BJ (cell line): ENCODE measurements at regions not wholly inside any gene's neighbourhood (a gene's known extent, or its start where the extent isn't known, plus 50 kb on each side); places are given as distances from the start of the nearest gene placed in this dataset.
"Not testable (repeated sequence)": the region's sequence is repeated elsewhere in the genome, so short reads cannot be mapped to it uniquely, and the experiment has no call there.

Experiments
- CTCF ChIA-PET: fragments of 350-600 bp; formaldehyde crosslinking; extraction: SDS; loops from one replicate; lab custom pipeline; 2021; ENCODE audit warnings: antibody characterized with exemption, inconsistent platforms; lab: Yijun Ruan, JAX
- POLR2A ChIA-PET: fragments of 300-600 bp; sonication (Branson Sonifier 250); formaldehyde crosslinking; extraction: SDS; loops from one replicate; lab custom pipeline; 2021; ENCODE audit warnings: antibody characterized with exemption; lab: Charles Lee
- DNase-seq: peaks from one replicate; pipeline ENCODE4 v3.0.0-alpha.2; 2011; ENCODE audit warnings: low read depth
- H3K27me3 ChIP-seq: 2 replicates; pipeline ENCODE4 v1.6.0; 2011; ENCODE audit warnings: low read length; ENCODE audit not compliant: control insufficient read depth, insufficient read depth
- H3K36me3 ChIP-seq: 2 replicates; pipeline ENCODE4 v1.5.1; 2011; ENCODE audit warnings: low read length; ENCODE audit not compliant: control insufficient read depth, insufficient read depth
- H3K4me3 ChIP-seq: 2 replicates; pipeline ENCODE4 v1.5.1; 2011; ENCODE audit warnings: low read depth, mild to moderate bottlenecking, control low read depth, low read length
- TF ChIP-seq, protein P1 (sequence below): IDR thresholded peaks from 2 replicates; pipeline ENCODE4 v1.5.1; 2011; ENCODE audit warnings: low read depth, mild to moderate bottlenecking, control low read depth, inconsistent platforms, low read length, moderate library complexity; ENCODE audit not compliant: insufficient read depth

DNA sequence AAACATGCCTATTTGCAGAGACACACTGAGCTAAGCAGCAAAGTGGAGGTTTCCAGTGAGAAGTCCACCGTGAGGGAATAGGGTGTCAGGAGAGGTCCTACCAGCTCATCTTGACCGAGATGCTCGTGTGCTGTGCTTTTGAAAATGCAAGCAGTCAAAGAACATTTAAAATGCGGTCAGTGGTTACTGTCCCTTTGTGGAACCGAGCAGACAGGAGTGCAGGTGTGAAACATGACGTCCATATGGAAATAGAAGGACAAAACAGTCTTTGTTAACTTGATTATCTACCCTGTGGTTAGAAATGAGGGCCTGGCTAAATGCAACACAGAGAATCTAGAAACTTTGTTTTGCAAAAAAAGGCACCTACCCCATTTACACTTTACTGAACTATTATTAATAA is 473.3 kb downstream of the SPATA31A6 start:
- H3K36me3 ChIP-seq, H3K4me3 ChIP-seq, POLR2A ChIA-PET, DNase-seq, CTCF ChIA-PET, H3K27me3 ChIP-seq: not testable (repeated sequence)

DNA sequence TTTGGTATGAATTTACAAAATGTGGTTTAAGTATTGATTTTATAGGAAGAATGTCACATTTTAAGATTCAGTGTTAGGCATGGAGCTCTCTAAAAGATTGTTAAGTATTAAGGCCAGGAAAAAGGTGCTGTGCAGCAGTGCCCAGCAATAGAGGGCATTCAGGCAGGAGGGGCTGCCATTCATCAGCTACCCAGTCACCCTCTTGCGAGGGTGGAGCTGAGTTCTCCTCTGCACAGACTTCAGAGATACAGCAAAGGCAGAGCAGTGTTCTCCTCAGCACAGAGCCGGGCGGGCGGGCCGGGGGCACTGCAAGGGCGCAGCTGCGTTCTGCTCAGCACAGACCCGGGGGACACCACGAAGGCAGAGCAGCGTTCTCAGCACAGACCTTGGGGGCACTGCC is 474.0 kb downstream of the SPATA31A6 start:
- H3K27me3 ChIP-seq, H3K4me3 ChIP-seq, POLR2A ChIA-PET, DNase-seq, H3K36me3 ChIP-seq, CTCF ChIA-PET: not testable (repeated sequence)

DNA sequence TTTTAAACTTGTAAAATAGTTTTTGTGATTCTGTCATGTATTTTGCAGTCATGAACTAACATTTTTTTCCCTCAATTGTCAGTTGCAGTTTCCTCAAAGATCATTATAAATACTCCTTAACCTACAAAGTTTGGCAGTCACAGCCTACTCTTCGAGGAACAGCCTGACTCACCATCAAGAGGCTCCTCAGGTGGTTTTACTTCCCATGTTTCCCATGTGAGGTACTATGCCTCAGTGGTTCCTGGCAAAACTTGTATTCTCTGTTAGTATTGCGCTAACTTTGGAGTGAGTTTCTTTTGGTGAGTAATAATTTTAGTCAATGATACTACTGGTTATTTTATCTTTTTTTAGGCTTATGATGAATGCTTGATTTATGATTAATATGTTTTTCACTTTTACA is 513.7 kb downstream of the SPATA31A6 start:
- DNase-seq, H3K36me3 ChIP-seq, POLR2A ChIA-PET, H3K27me3 ChIP-seq, H3K4me3 ChIP-seq, CTCF ChIA-PET: not testable (repeated sequence)

DNA sequence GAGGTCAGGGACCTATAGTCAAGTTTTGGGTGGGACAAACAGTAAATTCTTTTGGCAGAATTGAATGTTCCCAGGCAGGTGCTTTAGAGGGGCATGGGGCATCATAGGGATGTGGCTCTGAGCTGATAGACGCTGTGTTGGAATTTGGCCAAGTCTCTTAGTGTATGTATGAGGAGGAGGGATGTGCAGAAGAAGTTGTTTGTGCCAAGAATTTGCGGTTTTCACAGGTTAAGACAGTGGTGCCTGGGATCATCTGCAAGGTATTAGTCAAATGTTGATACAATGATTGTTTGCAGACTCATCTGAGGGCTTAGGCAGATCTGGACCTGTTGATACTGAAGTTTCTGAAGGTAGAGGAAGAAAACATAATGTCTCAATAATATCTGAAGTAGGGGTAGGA is 519.4 kb downstream of the SPATA31A6 start:
- CTCF ChIA-PET, H3K27me3 ChIP-seq, DNase-seq, H3K4me3 ChIP-seq, POLR2A ChIA-PET, H3K36me3 ChIP-seq: not testable (repeated sequence)

DNA sequence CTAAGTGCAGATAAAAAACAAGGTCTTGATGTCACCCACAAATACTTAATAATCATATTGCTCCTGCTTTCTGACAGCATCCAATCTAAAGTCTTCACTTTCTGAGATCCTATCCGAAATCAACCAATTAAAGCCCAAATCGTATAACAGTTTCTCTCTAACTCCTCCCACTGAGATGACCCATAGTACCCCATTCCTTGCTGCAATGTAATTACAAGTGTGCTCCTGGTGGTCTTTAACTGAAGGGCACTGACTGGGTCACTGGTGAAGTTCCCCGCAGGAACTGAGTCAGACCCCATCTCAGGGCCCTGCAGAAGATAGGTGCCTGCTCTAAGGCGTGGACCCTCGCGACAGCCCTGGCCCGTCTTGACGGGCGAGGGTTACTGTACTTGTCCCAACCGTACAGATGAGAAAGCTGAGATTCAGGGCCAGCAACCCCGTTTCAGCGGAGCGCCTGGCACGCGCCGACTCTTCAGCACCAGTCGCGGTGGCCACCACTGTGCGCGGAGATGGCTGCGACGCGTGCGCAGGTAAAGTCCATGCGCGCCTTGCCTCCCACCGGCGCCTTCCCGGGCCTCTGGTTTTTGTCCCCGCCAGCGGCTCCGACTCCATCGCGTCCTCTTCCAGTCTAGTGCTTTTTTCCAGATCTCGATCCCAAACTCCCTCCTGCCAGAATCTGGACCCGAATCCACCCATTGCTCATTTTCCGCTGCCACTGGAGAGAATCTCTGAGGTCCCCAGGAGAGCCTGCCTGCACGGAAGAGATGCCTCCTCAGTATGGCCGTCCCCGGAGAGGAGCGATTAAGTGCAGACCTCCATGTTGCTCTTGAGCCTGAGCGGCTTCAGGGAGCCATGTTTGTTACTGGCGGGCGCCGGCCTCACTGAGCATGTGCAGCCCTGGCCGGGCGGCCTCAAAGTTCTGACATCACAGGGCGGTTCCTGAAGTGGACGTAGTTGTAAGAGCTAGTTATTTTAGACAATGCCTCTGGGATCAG is 541.7 kb downstream of the SPATA31A6 start:
- POLR2A ChIA-PET, H3K4me3 ChIP-seq, H3K27me3 ChIP-seq, H3K36me3 ChIP-seq, DNase-seq, CTCF ChIA-PET: not testable (repeated sequence)

DNA sequence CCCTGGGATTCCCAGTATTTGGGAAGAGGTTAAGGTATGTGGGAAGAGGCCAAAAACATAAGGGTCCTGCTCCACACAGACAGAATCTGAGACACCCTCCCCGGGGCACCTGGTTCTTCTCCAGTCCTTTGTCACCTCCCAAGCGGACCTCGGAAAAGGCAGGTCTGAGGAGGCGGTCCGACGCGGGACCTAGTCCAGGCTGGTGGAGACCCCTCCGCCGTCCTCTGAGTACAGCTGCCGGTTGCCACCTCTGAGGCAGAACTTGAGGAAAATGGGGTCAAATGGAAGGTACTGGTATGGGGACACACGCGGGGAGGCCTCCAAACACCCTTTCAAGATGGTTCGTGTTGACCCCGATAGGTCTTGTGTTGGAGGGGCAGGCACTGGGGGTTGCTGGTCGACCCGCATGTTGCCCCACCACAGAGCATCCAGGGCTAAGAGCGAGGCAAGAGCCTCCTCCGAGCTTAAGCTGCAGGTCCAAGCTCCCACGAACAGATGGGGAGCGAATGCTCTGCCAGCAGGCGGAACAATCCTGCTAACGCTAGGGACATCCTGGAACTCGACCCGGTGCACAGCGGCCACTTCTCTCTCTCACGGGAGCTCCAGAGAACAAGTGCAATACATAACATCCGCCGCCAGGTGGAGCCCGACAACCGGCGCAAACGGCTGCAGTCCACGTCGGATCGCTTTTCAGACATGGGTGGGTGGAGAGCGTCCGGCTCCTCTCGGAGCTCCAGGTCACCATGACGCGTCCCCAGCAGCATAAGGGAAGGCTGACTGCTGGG is 559.8 kb downstream of the SPATA31A6 start:
- H3K4me3 ChIP-seq, H3K36me3 ChIP-seq, H3K27me3 ChIP-seq, POLR2A ChIA-PET: not testable (repeated sequence)
- peak; percentile 0 for DNase-seq
- TF ChIP-seq, protein P1, sequence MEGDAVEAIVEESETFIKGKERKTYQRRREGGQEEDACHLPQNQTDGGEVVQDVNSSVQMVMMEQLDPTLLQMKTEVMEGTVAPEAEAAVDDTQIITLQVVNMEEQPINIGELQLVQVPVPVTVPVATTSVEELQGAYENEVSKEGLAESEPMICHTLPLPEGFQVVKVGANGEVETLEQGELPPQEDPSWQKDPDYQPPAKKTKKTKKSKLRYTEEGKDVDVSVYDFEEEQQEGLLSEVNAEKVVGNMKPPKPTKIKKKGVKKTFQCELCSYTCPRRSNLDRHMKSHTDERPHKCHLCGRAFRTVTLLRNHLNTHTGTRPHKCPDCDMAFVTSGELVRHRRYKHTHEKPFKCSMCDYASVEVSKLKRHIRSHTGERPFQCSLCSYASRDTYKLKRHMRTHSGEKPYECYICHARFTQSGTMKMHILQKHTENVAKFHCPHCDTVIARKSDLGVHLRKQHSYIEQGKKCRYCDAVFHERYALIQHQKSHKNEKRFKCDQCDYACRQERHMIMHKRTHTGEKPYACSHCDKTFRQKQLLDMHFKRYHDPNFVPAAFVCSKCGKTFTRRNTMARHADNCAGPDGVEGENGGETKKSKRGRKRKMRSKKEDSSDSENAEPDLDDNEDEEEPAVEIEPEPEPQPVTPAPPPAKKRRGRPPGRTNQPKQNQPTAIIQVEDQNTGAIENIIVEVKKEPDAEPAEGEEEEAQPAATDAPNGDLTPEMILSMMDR = peak; percentile 78
- CTCF ChIA-PET = interaction anchor here (1.5 kb wide), 1 partner anchor 10 kb away, joined by 4 read pairs; no protein-coding TSS in a partner anchor

DNA sequence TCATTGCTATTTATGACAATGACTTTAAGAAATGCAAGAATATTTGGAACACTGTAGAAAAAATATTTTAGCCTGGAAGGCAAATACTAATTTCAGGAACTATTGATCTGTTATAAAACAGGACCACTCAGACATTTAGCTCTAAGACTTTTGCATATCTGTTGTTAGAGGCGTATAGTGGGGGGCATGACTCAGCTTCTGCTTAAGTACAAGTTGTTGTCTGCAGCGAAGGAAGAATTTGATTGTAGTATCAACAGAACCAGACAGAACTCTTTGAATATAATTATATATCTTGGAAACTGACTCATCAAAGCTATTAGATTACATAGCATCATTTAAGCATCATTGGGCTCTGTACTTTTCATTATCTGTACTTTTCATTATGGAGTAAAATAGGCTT is 573.8 kb downstream of the SPATA31A6 start:
- DNase-seq, H3K27me3 ChIP-seq, POLR2A ChIA-PET, CTCF ChIA-PET, H3K36me3 ChIP-seq, H3K4me3 ChIP-seq: not testable (repeated sequence)

DNA sequence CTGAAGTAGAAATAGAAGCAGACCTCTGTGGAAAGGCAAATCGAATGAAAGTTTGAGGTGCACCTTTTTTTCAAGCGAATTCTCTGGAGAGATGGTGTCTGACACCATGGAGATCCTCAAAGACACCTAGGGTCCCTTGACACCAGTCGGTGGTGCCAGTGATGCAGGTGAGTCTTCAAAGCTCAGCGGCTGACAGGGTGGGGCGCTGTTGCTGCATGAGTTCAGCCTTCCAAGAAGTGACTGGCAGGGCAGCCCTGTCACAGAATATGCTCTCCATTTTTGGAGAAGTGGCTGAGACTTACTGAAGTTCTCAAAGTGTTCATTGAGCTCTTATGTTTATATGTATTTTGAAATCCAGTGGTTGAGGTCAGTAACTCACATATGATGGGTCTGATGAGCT is 575.9 kb downstream of the SPATA31A6 start:
- H3K4me3 ChIP-seq, CTCF ChIA-PET, H3K36me3 ChIP-seq, POLR2A ChIA-PET, DNase-seq, H3K27me3 ChIP-seq: not testable (repeated sequence)

DNA sequence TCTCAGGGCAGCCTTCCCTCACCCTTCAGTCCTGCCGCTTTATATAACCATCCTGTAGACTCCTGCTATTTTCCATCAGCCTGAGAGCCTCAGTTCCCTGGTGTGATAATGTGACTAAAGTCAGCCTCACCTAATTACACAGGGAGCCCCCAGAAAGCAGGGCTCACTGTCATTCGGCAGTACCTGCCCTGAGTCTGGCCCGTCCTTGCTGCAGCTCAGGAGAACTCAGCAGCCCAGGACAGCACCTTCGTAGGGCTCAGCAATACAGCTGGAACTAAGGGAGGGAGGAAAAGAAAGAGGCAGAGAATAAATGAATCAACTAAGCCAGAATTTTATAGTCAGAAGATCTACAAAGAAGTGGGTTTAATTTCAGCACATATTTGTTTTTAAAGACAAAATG is 598.7 kb downstream of the SPATA31A6 start:
- H3K36me3 ChIP-seq, DNase-seq, H3K27me3 ChIP-seq, CTCF ChIA-PET, H3K4me3 ChIP-seq, POLR2A ChIA-PET: not testable (repeated sequence)

DNA sequence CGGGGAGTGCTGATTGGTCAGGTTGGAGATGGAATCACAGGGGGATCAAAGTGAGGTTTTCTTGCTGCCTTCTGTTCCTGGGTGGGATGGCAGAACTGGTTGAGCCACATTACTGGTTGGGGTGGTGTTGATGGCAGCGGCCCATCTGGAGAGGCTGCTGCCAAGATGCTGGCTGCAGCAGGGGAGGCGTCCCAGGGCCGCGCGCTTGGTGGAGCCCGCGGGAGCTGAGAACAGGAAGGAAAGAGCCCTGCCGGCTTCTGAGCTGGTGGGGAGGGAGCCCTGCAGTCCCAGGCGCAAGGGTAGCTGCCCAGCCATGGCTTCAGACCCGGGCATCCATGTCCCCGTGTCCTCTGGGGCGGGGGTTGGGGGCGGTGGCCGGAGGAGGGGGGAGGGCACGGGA is 609.3 kb downstream of the SPATA31A6 start:
- H3K36me3 ChIP-seq, H3K4me3 ChIP-seq, DNase-seq, H3K27me3 ChIP-seq, POLR2A ChIA-PET, CTCF ChIA-PET: not testable (repeated sequence)

DNA sequence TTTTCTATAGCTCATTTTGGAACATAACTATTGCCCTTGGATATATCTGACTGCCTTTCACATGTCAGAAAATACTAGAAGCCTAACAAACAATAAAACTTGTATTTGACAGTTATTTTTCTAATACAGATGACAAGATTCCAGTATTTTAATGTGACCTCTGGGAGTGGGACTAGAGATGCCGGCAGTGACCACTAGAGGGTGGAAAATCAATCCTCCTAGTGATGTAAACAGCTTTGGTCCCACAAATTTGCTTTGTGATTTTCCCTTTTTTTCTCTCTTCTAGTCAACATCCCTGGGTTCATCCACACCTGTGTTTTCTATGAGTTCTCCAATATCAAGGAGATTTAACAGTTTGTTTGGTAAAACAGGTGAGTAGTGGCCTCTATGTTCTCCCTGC is 615.1 kb downstream of the SPATA31A6 start:
- DNase-seq, POLR2A ChIA-PET, CTCF ChIA-PET, H3K4me3 ChIP-seq, H3K36me3 ChIP-seq, H3K27me3 ChIP-seq: not testable (repeated sequence)

DNA sequence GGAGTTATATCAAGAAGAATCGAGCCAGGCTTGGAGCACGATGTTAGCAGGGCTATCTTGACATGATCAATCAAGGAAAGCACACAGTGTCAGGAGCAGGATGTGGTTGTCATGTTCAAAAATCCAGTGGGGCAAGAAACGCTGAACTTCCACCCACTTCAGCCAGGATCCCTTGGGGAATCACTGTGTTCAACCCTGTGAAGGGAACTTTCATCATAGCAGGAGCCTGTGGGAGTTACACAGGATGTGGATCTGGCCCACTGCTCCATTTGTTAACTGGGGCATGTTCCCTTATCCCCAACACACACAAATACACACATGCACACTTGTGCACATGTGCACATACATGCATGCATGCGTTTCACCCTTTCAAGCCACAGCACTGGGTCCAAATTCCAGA is 619.3 kb downstream of the SPATA31A6 start:
- CTCF ChIA-PET = not testable (repeated sequence)

More for the DNA sequence above, 619.3 kb downstream of the SPATA31A6 start:
- H3K4me3 ChIP-seq, H3K27me3 ChIP-seq, POLR2A ChIA-PET, H3K36me3 ChIP-seq, DNase-seq: not testable (repeated sequence)
